Keratinocyte (primary cell): ENCODE measurements at regions not wholly inside any gene's neighbourhood (a gene's known extent, or its start where the extent isn't known, plus 50 kb on each side); places are given as distances from the start of the nearest gene placed in this dataset.

Experiments used
- CTCF ChIP-seq, 3 experiments: IDR thresholded peaks in 1 of 3; conservative IDR thresholded peaks in 1 of 3; optimal IDR thresholded peaks in 1 of 3; 2 replicates in 2 of 3; 3 replicates in 1 of 3; pipeline versions ENCODE3 to v1.5.1; 2011; ENCODE audit warnings: low read length in 3 of 3, mild to moderate bottlenecking in 3 of 3, moderate library complexity in 2 of 3, control low read depth in 1 of 3, inconsistent platforms in 1 of 3; ENCODE audit not compliant: insufficient read depth in 2 of 3; ENCODE audit errors: extremely low read depth in 1 of 3
- EZH2 ChIP-seq: IDR thresholded peaks from one replicate; pipeline ENCODE4 v1.6.1; 2012; ENCODE audit warnings: inconsistent platforms, mild to moderate bottlenecking, low read length, moderate library complexity

- TF ChIP-seq CTCF (optimal IDR thresholded peaks at IDR 0.05 in 1 of 3, IDR thresholded peaks at IDR 0.05 in 1 of 3, conservative IDR thresholded peaks at IDR 0.05 in 1 of 3; ENCODE audit: extremely low read depth in 1 of 3, insufficient read depth in 2 of 3, low read length in 3 of 3) (no peak), EZH2 (no peak)
Observed at GRCh38 chr17:6343736-6344135, 91.2 kb downstream of the AIPL1 start.
